Breast epithelium (tissue), 4 donors: ENCODE measurements at regions not wholly inside any gene's neighbourhood (a gene's known extent, or its start where the extent isn't known, plus 50 kb on each side); places are given as distances from the start of the nearest gene placed in this dataset.

Experiments used
- DNase-seq, 2 donors: peaks; one replicate each; pipeline ENCODE4 v3.0.0-alpha.2; 2019; ENCODE audit warnings: low spot score in 2 of 2
- H3K27ac ChIP-seq, 2 donors: fragments of 200-600 bp; sonication (generic) in 1 of 2; one replicate each; pipeline ENCODE4 v1.5.1; 2016 to 2019; ENCODE audit warnings: mild to moderate bottlenecking in 1 of 2
- H3K27me3 ChIP-seq, 2 donors: fragments of 200-600 bp; sonication (generic) in 1 of 2; one replicate each; pipeline versions ENCODE4 v1.5.1 to v1.6.0; 2017 to 2019; ENCODE audit warnings: control low read depth in 1 of 2, mild to moderate bottlenecking in 1 of 2
- H3K36me3 ChIP-seq: fragments of 200-600 bp; one replicate; pipeline ENCODE4 v1.5.1; 2019
- H3K4me1 ChIP-seq, 2 donors: fragments of 200-600 bp; sonication (generic); one replicate each; pipeline ENCODE4 v1.5.1; 2016 to 2019; ENCODE audit warnings: control low read depth in 1 of 2
- H3K4me3 ChIP-seq, 3 donors: fragments of 200-600 bp; sonication (generic); 1 replicate in 2 of 3; 2 replicates in 1 of 3; pipeline ENCODE4 v1.5.1; 2016 to 2019; ENCODE audit warnings: mild to moderate bottlenecking in 3 of 3, moderate library complexity in 2 of 3
- H3K9me3 ChIP-seq, 2 donors: fragments of 200-600 bp; sonication (generic) in 1 of 2; one replicate each; pipeline ENCODE4 v1.5.1; 2016 to 2019; ENCODE audit warnings: control low read depth in 1 of 2
- CTCF ChIP-seq, 3 donors: fragments of 450-650 bp; IDR thresholded peaks; one replicate each; pipeline ENCODE4 v1.5.1; 2016 to 2017; ENCODE audit warnings: antibody characterized with exemption in 3 of 3, mild to moderate bottlenecking in 3 of 3, moderate library complexity in 3 of 3
- POLR2A ChIP-seq: fragments of 450-650 bp; IDR thresholded peaks from one replicate; pipeline ENCODE4 v1.6.1; 2016; ENCODE audit warnings: antibody characterized with exemption, mild to moderate bottlenecking, moderate library complexity
- POLR2AphosphoS5 ChIP-seq, 3 donors: sonication (generic); formaldehyde crosslinking; IDR thresholded peaks; one replicate each; pipeline ENCODE4 v1.6.1; 2017; ENCODE audit warnings: antibody characterized with exemption in 3 of 3
- intact Hi-C: fragments of 100-400 bp; cut with DNase I; formaldehyde crosslinking; loops from one replicate; pipeline ENCODE4 v1.15.1; 2023; ENCODE audit warnings: low total_unique reads

DNA sequence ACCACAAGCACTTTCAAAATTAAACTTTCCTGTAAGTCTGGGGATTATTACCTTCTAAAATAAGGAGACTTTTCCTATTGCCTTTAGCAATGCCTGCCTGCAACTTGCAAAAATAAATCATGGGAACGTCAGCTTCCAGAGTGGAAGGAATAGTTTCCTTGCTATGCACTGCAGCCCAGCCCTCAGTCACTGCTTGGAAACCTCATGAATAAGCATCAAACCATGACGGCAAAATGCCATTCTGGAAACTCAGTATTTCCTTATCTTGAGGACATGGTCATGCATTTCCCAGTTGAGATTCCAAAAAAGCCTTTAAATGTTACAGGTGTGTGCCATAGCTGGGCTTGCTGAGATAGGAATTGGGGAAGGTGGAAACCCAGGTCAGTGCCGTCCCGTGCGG lies 84.2 kb upstream of the OTOS start:
- intact Hi-C loops: loop anchor here (5.0 kb wide), 1 partner anchor 1438 kb away; no protein-coding TSS in a partner anchor
- Histone ChIP-seq H3K4me3 (no peak overlapping the region), H3K36me3 (no peaks in the 10 kb centered on the region), H3K9me3 (peaks cover 0 to 7% of the 10 kb centered on the region in 2 donors), H3K27me3 (peaks cover 0 to 7% of the 10 kb centered on the region in 2 donors), H3K27ac (no peak overlapping the region), H3K4me1 (no peaks in the 10 kb centered on the region)
- peak in 1 of 2 donors; percentile 27 for DNase-seq
- TF ChIP-seq CTCF (IDR thresholded peaks at IDR 0.05) (no peak), POLR2AphosphoS5 (IDR thresholded peaks at IDR 0.05) (no peak), POLR2A (no peak)

DNA sequence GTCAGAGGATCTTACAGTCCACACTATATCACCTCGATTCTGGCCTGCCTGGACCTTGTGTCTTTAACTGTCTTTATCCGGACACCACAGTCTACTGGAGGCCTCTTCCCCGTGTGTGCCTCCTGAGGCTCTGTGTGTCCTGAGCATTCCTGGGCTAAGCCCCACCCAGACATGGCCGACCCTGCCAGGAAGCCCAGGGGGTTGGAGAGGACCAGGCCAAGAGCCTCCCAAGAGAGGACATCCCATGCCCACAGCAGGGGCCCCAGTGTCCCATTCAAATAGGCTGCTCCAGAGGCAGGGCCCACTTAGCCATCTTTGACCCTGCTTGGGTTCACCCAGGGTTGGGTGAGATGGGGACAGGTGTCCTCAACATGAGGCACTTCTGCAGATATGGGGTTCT lies 84.7 kb upstream of the OTOS start:
- peak in 1 of 2 donors; percentile 30 for DNase-seq
- peaks cover 0 to 7% of the 10 kb centered on the region in 2 donors for H3K27me3 ChIP-seq
- H3K4me3 ChIP-seq: no peak overlapping the region
- H3K27ac ChIP-seq: no peak overlapping the region
- intact Hi-C loops: no loop called here
- TF ChIP-seq CTCF (IDR thresholded peaks at IDR 0.05) (no peak), POLR2AphosphoS5 (IDR thresholded peaks at IDR 0.05) (no peak), POLR2A (no peak)
- no peaks in the 10 kb centered on the region for H3K4me1 ChIP-seq
- peaks cover 0 to 7% of the 10 kb centered on the region in 2 donors for H3K9me3 ChIP-seq
- no peaks in the 10 kb centered on the region for H3K36me3 ChIP-seq

DNA sequence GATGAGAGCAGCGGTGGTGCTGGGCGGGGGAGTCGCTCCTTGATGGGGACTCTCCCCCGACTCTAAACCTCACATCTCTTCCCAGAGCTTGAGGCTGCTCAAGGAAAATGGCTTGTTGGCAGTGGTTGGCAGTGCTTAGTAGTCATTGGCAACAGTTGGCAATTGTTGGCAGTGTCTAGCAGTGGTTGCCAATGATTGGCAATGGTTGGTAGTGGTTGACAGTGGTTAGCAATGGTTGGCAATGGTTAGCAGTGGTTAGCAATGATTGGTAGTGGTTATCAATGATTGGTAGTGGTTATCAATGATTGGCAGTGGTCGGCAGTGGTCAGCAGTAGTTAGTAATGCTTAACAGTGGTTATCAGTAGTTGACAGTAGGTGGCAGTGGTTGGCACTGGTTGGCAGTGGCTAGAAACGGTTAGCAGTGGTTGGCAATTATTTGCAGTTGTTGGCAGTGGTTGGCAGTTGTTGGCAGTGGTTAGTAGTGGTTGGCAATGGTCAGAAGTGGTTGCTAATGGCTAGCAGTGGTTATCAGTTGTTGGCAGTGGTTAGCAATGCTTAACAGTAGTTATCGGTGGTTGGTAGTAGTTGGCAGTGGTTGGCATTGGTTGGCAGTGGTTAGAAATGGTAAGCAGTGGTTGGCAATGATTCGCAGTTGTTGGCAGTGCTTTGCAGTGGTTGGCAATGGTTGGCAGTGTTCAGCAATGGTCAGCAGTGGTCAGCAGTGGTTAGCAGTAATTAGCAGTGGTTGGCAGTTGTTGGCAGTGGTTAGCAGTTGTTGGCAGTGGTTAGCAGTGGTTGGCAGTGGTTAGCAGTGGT lies 85.4 kb upstream of the OTOS start:
- peaks cover 0 to 7% of the 10 kb centered on the region in 2 donors for H3K9me3 ChIP-seq
- H3K27me3 ChIP-seq: peaks cover 0 to 7% of the 10 kb centered on the region in 2 donors
- DNase-seq: peak; percentile 2 to 19
- H3K4me1 ChIP-seq: no peaks in the 10 kb centered on the region
- intact Hi-C loops: no loop called here
- H3K27ac ChIP-seq: no peak overlapping the region
- no peak overlapping the region for H3K4me3 ChIP-seq
- no peaks in the 10 kb centered on the region for H3K36me3 ChIP-seq
- no peak for TF ChIP-seq POLR2A
- no peak for TF ChIP-seq CTCF (IDR thresholded peaks at IDR 0.05)
- TF ChIP-seq POLR2AphosphoS5 (IDR thresholded peaks at IDR 0.05): no peak

DNA sequence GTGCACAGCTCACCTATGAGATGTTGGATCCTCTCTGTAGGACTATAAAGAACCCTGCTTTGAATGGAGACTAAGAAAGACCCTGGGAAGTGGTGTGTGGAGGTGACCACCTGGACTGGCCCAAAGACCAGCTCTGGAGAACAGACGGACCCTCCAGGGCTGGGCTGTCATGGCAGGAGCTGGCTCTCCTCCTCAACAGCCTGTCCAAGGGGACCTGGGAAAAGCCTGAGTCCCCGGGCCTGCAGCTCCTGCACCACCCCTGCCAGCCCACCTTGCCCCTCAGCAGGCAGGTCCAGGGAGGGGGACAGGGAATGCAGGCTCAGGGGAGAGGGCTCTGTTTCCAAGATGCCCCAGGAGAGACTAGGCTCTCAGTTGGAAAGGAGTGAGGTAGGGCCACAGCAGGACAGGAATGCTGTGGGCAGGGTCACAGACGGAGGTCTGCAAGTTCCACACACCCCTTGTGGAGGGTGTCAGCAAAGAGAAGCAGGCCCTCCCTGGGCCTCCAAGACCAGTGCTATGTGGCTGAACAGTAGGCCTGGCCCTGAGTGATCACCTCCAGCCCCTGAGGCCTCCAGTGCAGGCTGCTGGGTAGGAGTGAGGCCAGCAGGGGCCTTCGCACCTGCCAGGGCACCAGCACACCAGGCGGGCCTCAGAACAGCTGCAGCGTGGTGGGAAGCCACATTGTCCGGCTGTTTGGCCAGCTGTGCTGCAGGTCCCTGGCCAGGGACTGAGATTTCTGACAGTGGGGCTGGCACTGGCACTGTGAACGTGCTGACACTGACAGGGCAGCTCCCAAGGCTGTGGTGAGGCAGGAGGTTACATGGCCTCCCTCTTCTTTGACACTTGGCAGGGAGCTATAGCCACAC lies 86.4 kb upstream of the OTOS start:
- DNase-seq: peak; percentile 3 to 10
- no peaks in the 10 kb centered on the region for H3K4me1 ChIP-seq
- no peak overlapping the region for H3K27ac ChIP-seq
- H3K9me3 ChIP-seq: peaks cover 0 to 7% of the 10 kb centered on the region in 2 donors
- TF ChIP-seq POLR2AphosphoS5 (IDR thresholded peaks at IDR 0.05) (no peak), CTCF (IDR thresholded peaks at IDR 0.05) (no peak), POLR2A (no peak)
- intact Hi-C loops: no loop called here
- H3K27me3 ChIP-seq: peaks cover 0 to 7% of the 10 kb centered on the region in 2 donors
- no peak overlapping the region for H3K4me3 ChIP-seq
- no peaks in the 10 kb centered on the region for H3K36me3 ChIP-seq
